Panc1 (cell line): ENCODE measurements at regions not wholly inside any gene's neighbourhood (a gene's known extent, or its start where the extent isn't known, plus 50 kb on each side); places are given as distances from the start of the nearest gene placed in this dataset.

Experiments
- POLR2AphosphoS5 ChIP-seq: IDR thresholded peaks from 2 replicates; pipeline ENCODE4 v1.6.1; 2012; ENCODE audit warnings: mild to moderate bottlenecking, low read depth, low read length, moderate library complexity
- TF ChIP-seq, protein P1 (sequence below): fragments of 450-650 bp; IDR thresholded peaks from 2 replicates; pipeline ENCODE4 v1.5.1; 2017; ENCODE audit warnings: mild to moderate bottlenecking

DNA sequence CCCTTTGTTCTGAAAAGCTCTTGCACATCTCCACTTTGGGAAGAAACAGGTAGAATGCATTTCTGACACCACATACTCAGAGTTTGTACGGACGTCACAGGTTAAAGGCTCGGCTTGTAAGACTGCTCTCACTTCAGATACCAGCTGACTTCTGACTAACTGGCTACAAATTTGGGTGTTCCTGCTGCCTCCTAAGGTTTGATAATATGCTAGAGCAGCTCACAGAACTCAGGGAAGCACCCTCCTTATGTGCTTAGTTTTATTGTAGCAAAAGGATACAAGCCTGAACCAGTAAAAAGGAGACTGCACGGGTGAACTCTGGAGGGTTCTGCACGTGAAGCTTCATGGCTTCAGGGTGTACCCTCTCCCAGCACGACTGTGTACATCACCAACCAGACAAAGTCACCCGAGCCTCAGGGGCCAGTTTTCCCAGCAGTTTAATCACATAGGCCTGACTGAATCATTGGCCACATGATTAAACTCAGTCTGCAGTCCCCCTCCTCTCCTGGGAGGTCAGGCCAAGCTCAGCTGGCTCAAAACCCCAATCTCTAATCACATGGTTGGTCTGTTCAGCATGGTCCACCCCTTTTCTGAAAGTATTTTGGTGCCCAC, 749.5 kb upstream of the RAB6C start:
- TF ChIP-seq, protein P1, sequence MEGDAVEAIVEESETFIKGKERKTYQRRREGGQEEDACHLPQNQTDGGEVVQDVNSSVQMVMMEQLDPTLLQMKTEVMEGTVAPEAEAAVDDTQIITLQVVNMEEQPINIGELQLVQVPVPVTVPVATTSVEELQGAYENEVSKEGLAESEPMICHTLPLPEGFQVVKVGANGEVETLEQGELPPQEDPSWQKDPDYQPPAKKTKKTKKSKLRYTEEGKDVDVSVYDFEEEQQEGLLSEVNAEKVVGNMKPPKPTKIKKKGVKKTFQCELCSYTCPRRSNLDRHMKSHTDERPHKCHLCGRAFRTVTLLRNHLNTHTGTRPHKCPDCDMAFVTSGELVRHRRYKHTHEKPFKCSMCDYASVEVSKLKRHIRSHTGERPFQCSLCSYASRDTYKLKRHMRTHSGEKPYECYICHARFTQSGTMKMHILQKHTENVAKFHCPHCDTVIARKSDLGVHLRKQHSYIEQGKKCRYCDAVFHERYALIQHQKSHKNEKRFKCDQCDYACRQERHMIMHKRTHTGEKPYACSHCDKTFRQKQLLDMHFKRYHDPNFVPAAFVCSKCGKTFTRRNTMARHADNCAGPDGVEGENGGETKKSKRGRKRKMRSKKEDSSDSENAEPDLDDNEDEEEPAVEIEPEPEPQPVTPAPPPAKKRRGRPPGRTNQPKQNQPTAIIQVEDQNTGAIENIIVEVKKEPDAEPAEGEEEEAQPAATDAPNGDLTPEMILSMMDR: no peak
- no peak for TF ChIP-seq POLR2AphosphoS5
